ENCODE measurements at regions not wholly inside any gene's neighbourhood (a gene's known extent, or its start where the extent isn't known, plus 50 kb on each side); places are given as distances from the start of the nearest gene placed in this dataset.

DNA sequence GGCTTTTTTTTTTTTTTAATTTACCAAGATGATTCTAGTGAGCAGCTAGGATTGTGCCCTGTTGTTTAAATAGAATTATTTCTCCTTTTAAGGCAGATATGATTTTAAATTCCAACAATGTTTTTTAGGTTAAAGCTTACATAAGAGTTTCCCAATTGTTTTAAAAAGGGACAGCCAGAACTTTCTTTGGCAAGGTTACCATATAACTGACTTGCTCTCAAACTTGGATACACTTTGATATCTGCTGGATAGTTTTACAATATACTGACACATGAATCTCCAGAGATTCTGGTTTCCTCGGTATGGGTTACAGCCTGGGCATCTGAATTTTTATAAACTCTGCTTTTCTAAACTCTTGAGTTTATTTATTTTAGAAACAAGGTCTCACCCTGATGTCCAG, 134.3 kb upstream of the GADL1 start:
- TF ChIP-seq, protein P1, sequence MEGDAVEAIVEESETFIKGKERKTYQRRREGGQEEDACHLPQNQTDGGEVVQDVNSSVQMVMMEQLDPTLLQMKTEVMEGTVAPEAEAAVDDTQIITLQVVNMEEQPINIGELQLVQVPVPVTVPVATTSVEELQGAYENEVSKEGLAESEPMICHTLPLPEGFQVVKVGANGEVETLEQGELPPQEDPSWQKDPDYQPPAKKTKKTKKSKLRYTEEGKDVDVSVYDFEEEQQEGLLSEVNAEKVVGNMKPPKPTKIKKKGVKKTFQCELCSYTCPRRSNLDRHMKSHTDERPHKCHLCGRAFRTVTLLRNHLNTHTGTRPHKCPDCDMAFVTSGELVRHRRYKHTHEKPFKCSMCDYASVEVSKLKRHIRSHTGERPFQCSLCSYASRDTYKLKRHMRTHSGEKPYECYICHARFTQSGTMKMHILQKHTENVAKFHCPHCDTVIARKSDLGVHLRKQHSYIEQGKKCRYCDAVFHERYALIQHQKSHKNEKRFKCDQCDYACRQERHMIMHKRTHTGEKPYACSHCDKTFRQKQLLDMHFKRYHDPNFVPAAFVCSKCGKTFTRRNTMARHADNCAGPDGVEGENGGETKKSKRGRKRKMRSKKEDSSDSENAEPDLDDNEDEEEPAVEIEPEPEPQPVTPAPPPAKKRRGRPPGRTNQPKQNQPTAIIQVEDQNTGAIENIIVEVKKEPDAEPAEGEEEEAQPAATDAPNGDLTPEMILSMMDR (IDR thresholded peaks at IDR 0.05), result no peak
- TF ChIP-seq POLR2A (IDR thresholded peaks at IDR 0.05), result no peak
- no peak for TF ChIP-seq EP300 (IDR thresholded peaks at IDR 0.05)
- no peak for TF ChIP-seq POLR2AphosphoS5 (IDR thresholded peaks at IDR 0.05)

Data from stomach (tissue), 4 donors.